HEK293T (cell line): ENCODE measurements at regions not wholly inside any gene's neighbourhood (a gene's known extent, or its start where the extent isn't known, plus 50 kb on each side); places are given as distances from the start of the nearest gene placed in this dataset.

Source experiments
- ARNT ChIP-seq: fragments of 450-650 bp; IDR thresholded peaks from 2 replicates; pipeline ENCODE4 v1.6.1; 2017; ENCODE audit warnings: mild to moderate bottlenecking
- BHLHE40 ChIP-seq: fragments of 450-650 bp; IDR thresholded peaks from 2 replicates; pipeline ENCODE4 v1.6.1; 2016; ENCODE audit warnings: mild to moderate bottlenecking, moderate library complexity, borderline replicate concordance
- CTBP1 ChIP-seq: fragments of 450-650 bp; IDR thresholded peaks from 2 replicates; pipeline ENCODE4 v1.6.1; 2016; ENCODE audit warnings: borderline replicate concordance
- ELF4 ChIP-seq: fragments of 450-650 bp; IDR thresholded peaks from 2 replicates; pipeline ENCODE4 v1.6.1; 2017; ENCODE audit warnings: antibody characterized with exemption
- FOXA1 ChIP-seq: fragments of 450-650 bp; IDR thresholded peaks from 2 replicates; pipeline ENCODE4 v1.6.1; 2016; ENCODE audit warnings: mild to moderate bottlenecking
- FOXM1 ChIP-seq: fragments of 450-650 bp; IDR thresholded peaks from 2 replicates; pipeline ENCODE4 v1.6.1; 2017; ENCODE audit warnings: mild to moderate bottlenecking, borderline replicate concordance
- HDGF ChIP-seq: fragments of 450-650 bp; IDR thresholded peaks from 2 replicates; pipeline ENCODE4 v1.6.1; 2017; ENCODE audit warnings: antibody characterized with exemption, borderline replicate concordance
- LEF1 ChIP-seq: fragments of 450-650 bp; IDR thresholded peaks from 2 replicates; pipeline ENCODE4 v1.6.1; 2017; ENCODE audit warnings: mild to moderate bottlenecking, borderline replicate concordance
- SP1 ChIP-seq: fragments of 450-650 bp; IDR thresholded peaks from 2 replicates; pipeline ENCODE4 v1.6.1; 2017
- SUZ12 ChIP-seq: fragments of 450-650 bp; IDR thresholded peaks from 2 replicates; pipeline ENCODE4 v1.6.1; 2016; ENCODE audit warnings: mild to moderate bottlenecking
- TARDBP ChIP-seq: fragments of 450-650 bp; IDR thresholded peaks from 2 replicates; pipeline ENCODE4 v1.6.1; 2016
- ZNF384 ChIP-seq: fragments of 450-650 bp; IDR thresholded peaks from 2 replicates; pipeline ENCODE4 v1.6.1; 2016
- TF ChIP-seq, protein P1 (sequence below): fragments of 450-650 bp; IDR thresholded peaks from 2 replicates; pipeline ENCODE4 v1.6.1; 2016

DNA sequence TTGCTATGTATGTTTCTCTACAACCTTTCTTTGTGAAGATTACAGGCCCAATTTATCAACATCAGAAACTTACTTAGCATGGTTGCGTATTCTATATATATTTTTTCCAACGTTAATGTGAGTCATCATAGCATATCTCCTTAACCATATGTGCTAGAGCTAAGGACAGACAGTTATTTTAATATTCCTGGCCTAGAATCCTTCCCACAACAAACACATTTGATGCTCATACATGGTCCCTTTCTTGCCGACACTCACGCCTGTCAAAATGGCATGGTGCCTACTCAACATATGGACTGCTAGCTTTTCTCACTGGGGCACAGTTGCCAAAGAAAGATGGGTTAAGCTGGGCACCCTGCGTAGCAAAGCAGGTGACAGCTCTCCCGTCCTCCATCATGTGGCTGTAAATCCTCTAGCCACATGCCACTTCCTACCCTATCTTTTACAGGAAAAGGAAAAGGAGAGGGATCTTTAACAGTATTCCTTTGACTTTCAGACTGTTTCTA is 75.2 kb upstream of the GALNT5 start:
- TF ChIP-seq FOXA1, result no peak
- TF ChIP-seq, protein P1, sequence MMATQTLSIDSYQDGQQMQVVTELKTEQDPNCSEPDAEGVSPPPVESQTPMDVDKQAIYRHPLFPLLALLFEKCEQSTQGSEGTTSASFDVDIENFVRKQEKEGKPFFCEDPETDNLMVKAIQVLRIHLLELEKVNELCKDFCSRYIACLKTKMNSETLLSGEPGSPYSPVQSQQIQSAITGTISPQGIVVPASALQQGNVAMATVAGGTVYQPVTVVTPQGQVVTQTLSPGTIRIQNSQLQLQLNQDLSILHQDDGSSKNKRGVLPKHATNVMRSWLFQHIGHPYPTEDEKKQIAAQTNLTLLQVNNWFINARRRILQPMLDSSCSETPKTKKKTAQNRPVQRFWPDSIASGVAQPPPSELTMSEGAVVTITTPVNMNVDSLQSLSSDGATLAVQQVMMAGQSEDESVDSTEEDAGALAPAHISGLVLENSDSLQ, result no peak
- TF ChIP-seq SUZ12, result no peak
- TF ChIP-seq ZNF384, result no peak
- TF ChIP-seq BHLHE40, result no peak
- TF ChIP-seq ELF4, result no peak
- no peak for TF ChIP-seq SP1
- TF ChIP-seq FOXM1, result no peak
- TF ChIP-seq LEF1, result no peak
- no peak for TF ChIP-seq TARDBP
- no peak for TF ChIP-seq ARNT
- no peak for TF ChIP-seq CTBP1
- no peak for TF ChIP-seq HDGF
